Activated naive CD8-positive, alpha-beta T cell treated with anti-CD3 and anti-CD28 coated beads, Interleukin-2, amount 50 U/mL, for 24 hours (primary cell): ENCODE measurements at regions not wholly inside any gene's neighbourhood (a gene's known extent, or its start where the extent isn't known, plus 50 kb on each side); places are given as distances from the start of the nearest gene placed in this dataset.

ENCODE experiments used
- ATAC-seq: fragments of 150-1000 bp; cut with Tn5 transposase; one replicate; pipeline ENCODE4 v1.10.0; 2021
- DNase-seq: peaks from one replicate; pipeline ENCODE4 v3.0.0; 2021
- H3K27ac Mint-ChIP-seq: one replicate; pipeline ENCODE4 v1.8.0; 2021; ENCODE audit warnings: mild to moderate bottlenecking, mixed read lengths
- H3K27me3 Mint-ChIP-seq: one replicate; pipeline ENCODE4 v1.8.0; 2021; ENCODE audit warnings: mixed read lengths
- H3K36me3 Mint-ChIP-seq: one replicate; pipeline ENCODE4 v1.8.0; 2021; ENCODE audit warnings: low read depth, mixed read lengths
- H3K4me1 Mint-ChIP-seq: one replicate; pipeline ENCODE4 v1.8.0; 2021; ENCODE audit warnings: mixed read lengths
- H3K4me3 Mint-ChIP-seq: one replicate; pipeline ENCODE4 v1.8.0; 2021; ENCODE audit warnings: mild to moderate bottlenecking, moderate library complexity, mixed read lengths
- H3K9me3 Mint-ChIP-seq: one replicate; pipeline ENCODE4 v1.8.0; 2021; ENCODE audit warnings: mixed read lengths

- Mint-ChIP-seq H3K36me3 (no peaks in the 10 kb centered on the region), H3K4me3 (no peak overlapping the region), H3K9me3 (no peaks in the 10 kb centered on the region), H3K27me3 (peaks cover 6% of the 10 kb centered on the region), H3K27ac (no peak overlapping the region), H3K4me1 (no peaks in the 10 kb centered on the region)
- ATAC-seq = no peak
- DNase-seq = no peak
These were observed 174.8 kb downstream of the PHETA1 start for GRCh38 chr12:111193977-111194702.

- DNase-seq = no peak
- Mint-ChIP-seq H3K4me3 (no peak overlapping the region), H3K27ac (no peak overlapping the region), H3K9me3 (no peaks in the 10 kb centered on the region), H3K27me3 (peaks cover 6% of the 10 kb centered on the region), H3K4me1 (no peaks in the 10 kb centered on the region), H3K36me3 (no peaks in the 10 kb centered on the region)
- ATAC-seq = no peak
These were observed 175.4 kb downstream of the PHETA1 start for GRCh38 chr12:111193496-111193895.

GRCh38 chr12:111193067-111193466 is 175.8 kb downstream of the PHETA1 start:
- DNase-seq (no peak), ATAC-seq (no peak)
- no peak overlapping the region for H3K27ac Mint-ChIP-seq
- H3K36me3 Mint-ChIP-seq = no peaks in the 10 kb centered on the region
- H3K27me3 Mint-ChIP-seq = peaks cover 6% of the 10 kb centered on the region
- H3K9me3 Mint-ChIP-seq = no peaks in the 10 kb centered on the region
- no peak overlapping the region for H3K4me3 Mint-ChIP-seq
- H3K4me1 Mint-ChIP-seq = no peaks in the 10 kb centered on the region

DNA sequence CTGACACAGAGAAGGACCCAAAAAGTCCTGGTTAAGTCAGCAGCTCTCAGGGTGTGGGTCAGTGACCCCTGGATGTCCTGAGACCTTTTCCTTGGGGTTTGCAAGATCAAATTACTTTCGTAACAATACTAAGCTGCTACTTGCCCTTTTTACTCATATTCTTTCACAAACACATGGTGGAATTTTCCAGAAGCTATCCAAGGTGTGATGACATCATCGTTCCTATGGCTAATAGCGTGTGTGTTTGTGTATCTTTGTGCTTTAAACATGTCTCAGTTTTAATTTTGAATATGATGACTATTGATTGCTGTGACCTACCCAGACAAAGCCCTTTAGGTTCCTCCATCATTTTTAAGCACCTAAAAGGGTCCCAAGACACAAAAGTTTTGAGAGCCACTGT is 176.2 kb downstream of the PHETA1 start:
- Mint-ChIP-seq H3K9me3 (no peaks in the 10 kb centered on the region), H3K27me3 (peaks cover 6% of the 10 kb centered on the region), H3K27ac (no peak overlapping the region), H3K4me1 (no peaks in the 10 kb centered on the region), H3K36me3 (no peaks in the 10 kb centered on the region), H3K4me3 (no peak overlapping the region)
- no peak for DNase-seq
- ATAC-seq = no peak

DNA sequence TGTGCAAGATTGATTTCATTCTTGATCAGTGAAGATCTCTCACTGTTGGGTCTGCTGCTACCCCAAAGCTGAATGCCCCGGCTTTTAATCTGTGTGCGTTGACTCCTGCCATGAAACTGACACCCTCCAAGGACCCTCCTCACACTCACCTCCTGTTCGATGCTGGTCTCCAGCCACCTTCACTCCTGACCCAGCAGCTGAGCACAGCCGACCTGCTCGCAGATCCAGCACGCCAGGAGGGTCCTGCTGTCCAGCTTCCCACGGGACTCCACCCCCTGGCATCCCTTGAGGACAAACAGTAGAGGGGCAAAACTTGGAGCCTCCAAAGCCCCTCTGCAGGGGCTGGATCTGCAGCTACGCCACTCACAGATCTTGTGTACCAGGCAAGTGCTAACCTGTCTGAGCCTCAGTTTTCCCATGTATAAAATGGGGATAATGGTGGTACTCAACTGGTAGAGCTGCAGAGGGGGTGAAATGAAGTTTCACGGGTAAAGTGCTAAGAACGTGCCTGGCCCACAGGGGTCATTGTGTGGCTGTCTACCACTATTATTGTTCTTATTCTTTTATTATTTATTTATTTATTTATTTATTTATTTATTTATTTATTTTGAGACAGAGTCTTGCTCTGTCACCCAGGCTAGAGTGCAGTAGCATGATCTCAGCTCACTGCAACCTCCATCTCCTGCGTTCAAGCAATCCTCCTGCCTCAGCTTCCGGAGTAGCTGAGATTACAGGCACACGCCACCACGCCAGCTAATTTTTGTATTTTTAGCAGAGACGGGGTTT is 178.0 kb downstream of the PHETA1 start:
- Mint-ChIP-seq H3K4me1 (no peaks in the 10 kb centered on the region), H3K9me3 (no peaks in the 10 kb centered on the region), H3K36me3 (no peaks in the 10 kb centered on the region), H3K27ac (no peak overlapping the region), H3K27me3 (peaks cover 4% of the 10 kb centered on the region), H3K4me3 (no peak overlapping the region)
- ATAC-seq = no peak
- DNase-seq = no peak

GRCh38 chr12:111189792-111190191 is 179.1 kb downstream of the PHETA1 start:
- ATAC-seq (no peak), DNase-seq (no peak)
- Mint-ChIP-seq H3K4me1 (no peaks in the 10 kb centered on the region), H3K9me3 (no peaks in the 10 kb centered on the region), H3K4me3 (no peak overlapping the region), H3K36me3 (no peaks in the 10 kb centered on the region), H3K27me3 (peaks cover 4% of the 10 kb centered on the region), H3K27ac (no peak overlapping the region)

DNA sequence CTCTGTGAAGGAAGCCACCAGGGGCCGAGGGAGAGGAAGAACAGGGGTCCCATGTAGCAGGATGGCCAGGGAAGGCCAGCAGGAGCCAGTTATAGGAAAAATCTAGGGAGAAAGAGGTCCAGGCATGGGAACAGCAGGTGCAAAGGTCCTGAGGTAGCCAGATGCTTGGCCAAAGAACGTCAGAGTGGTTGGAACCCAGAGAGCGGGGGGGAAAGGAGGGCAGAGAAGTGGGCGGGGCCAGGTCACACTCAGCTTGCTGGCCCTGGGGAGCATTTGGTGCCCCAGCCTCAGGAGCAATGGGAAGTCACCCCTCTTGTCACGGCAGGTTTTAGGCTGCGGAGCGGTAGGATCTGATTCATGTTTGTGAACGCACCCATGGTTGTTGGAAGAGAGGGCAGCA is 180.5 kb downstream of the PHETA1 start:
- DNase-seq (no peak), ATAC-seq (no peak)
- Mint-ChIP-seq H3K4me1 (no peaks in the 10 kb centered on the region), H3K9me3 (no peaks in the 10 kb centered on the region), H3K27me3 (peaks cover 4% of the 10 kb centered on the region), H3K27ac (no peak overlapping the region), H3K4me3 (no peak overlapping the region), H3K36me3 (no peaks in the 10 kb centered on the region)

- H3K36me3 Mint-ChIP-seq = no peaks in the 10 kb centered on the region
- ATAC-seq = no peak
- H3K4me3 Mint-ChIP-seq = no peak overlapping the region
- peaks cover 15% of the 10 kb centered on the region for H3K27me3 Mint-ChIP-seq
- DNase-seq = no peak
- H3K4me1 Mint-ChIP-seq = no peaks in the 10 kb centered on the region
- H3K27ac Mint-ChIP-seq = no peak overlapping the region
- no peaks in the 10 kb centered on the region for H3K9me3 Mint-ChIP-seq
These were observed 182.5 kb downstream of the PHETA1 start for GRCh38 chr12:111186347-111186746.

- DNase-seq = no peak
- no peaks in the 10 kb centered on the region for H3K9me3 Mint-ChIP-seq
- H3K36me3 Mint-ChIP-seq = no peaks in the 10 kb centered on the region
- no peak overlapping the region for H3K4me3 Mint-ChIP-seq
- ATAC-seq = no peak
- no peak overlapping the region for H3K27ac Mint-ChIP-seq
- no peaks in the 10 kb centered on the region for H3K4me1 Mint-ChIP-seq
- H3K27me3 Mint-ChIP-seq = peaks cover 18% of the 10 kb centered on the region
These were observed 183.0 kb downstream of the PHETA1 start for GRCh38 chr12:111185889-111186227.

DNA sequence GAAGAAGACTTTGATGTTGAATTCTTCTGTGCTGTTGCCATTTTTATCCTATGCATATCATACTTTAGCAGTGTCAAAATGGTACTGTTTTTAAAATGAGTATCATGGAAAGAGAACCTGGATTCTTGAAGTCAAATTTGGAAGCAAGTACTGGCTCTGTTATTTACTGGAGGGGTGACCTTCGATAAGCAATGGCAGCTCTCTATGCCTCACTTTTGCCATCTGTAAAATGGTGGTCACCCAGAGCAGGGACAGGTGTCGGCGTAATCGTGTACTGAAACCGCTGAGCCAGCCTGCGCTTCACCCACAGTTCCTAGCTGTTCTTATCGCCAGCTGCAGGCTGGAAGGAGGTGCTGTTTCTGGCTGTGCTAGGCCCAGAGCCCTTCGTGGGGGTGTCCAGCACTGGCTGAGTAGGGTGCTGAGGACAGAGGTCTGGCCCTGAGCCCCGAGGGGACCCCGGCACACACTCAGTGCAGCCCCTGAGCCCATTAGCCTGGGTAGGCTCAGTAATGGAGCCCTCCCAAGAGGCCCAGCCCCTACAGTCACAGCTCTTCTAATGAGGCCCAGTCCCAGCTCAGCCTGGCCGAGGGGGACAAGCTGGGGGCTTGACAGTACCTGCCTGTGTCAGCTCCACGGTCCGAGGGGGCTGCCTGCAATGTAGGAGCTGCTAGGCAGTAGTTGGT is 183.5 kb downstream of the PHETA1 start:
- Mint-ChIP-seq H3K27ac (no peak overlapping the region), H3K36me3 (no peaks in the 10 kb centered on the region), H3K27me3 (peaks cover 20% of the 10 kb centered on the region), H3K4me1 (no peaks in the 10 kb centered on the region), H3K9me3 (no peaks in the 10 kb centered on the region), H3K4me3 (no peak overlapping the region)
- ATAC-seq (no peak), DNase-seq (no peak)

DNA sequence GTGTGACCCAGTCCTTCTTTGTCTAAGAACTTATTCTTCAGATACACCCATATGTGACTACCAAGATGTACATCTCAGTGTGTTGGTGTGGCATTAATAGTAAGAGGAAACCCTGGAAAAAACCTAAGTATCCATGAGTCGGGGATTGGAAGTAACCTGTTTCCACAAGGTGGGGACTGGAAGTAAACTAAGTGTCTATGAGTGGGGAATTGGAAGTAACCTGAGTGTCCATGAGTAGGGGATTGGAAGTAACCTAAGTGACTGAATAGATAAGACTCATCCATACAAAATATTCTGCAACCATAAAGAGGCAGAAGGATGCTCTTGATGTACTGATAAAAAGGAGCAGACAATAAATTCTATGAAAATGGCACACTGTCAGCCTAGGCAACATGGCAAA is 184.7 kb downstream of the PHETA1 start:
- Mint-ChIP-seq H3K36me3 (no peaks in the 10 kb centered on the region), H3K27me3 (peaks cover 27% of the 10 kb centered on the region), H3K27ac (no peak overlapping the region), H3K4me1 (no peaks in the 10 kb centered on the region), H3K4me3 (no peak overlapping the region), H3K9me3 (no peaks in the 10 kb centered on the region)
- ATAC-seq = no peak
- DNase-seq = no peak

DNA sequence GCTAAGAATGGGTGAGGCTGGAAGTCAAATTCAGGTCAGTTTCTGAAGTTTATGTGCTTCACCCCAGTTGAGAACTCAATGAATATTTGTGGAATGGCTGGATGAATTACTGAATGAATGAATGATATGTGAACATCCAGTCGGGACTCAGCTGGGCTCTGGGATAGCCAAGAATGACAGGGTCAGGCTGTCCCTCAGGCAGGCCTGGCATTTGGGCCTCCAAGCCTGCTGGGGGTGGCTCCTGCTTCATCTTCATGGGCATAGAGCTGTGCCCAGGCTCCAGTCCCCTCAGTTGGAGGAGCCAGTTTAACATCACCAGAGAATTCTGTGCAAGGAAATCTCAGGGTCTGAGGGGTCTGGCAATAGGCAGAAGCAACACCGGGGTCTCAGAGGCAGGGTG is 185.8 kb downstream of the PHETA1 start:
- DNase-seq (no peak), ATAC-seq (no peak)
- Mint-ChIP-seq H3K36me3 (no peaks in the 10 kb centered on the region), H3K27me3 (peaks cover 27% of the 10 kb centered on the region), H3K9me3 (no peaks in the 10 kb centered on the region), H3K4me3 (no peak overlapping the region), H3K27ac (no peak overlapping the region), H3K4me1 (no peaks in the 10 kb centered on the region)

DNA sequence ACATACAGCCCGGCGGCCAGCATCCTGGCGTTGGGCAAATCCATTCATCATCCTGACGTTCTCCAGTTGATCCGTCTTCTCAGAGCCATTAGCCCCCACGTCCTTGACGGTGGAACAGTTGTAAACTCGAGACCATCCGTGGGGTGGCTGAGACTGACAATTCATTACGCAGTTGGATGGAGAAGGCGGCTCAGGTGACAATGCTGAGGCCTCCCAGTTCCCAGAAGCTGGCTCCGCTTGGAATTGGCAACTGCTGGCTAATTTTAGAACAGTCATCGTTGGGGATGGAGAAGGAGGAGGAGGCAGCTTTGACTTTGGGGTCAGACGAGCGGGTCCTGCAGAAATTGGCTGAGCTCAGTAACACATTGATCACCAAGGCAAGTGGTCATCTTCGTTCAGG is 186.5 kb downstream of the PHETA1 start:
- H3K27ac Mint-ChIP-seq = no peak overlapping the region
- no peak overlapping the region for H3K4me3 Mint-ChIP-seq
- H3K9me3 Mint-ChIP-seq = no peaks in the 10 kb centered on the region
- no peaks in the 10 kb centered on the region for H3K36me3 Mint-ChIP-seq
- no peak for DNase-seq
- ATAC-seq = no peak
- H3K27me3 Mint-ChIP-seq = peaks cover 28% of the 10 kb centered on the region
- H3K4me1 Mint-ChIP-seq = no peaks in the 10 kb centered on the region

- H3K9me3 Mint-ChIP-seq = no peaks in the 10 kb centered on the region
- H3K4me1 Mint-ChIP-seq = no peaks in the 10 kb centered on the region
- H3K36me3 Mint-ChIP-seq = no peaks in the 10 kb centered on the region
- H3K27ac Mint-ChIP-seq = no peak overlapping the region
- no peak for DNase-seq
- ATAC-seq = no peak
- H3K27me3 Mint-ChIP-seq = peaks cover 29% of the 10 kb centered on the region
- no peak overlapping the region for H3K4me3 Mint-ChIP-seq
These were observed 187.7 kb downstream of the PHETA1 start for GRCh38 chr12:111181143-111181726.
